AG09309 (cell line): ENCODE measurements at regions not wholly inside any gene's neighbourhood (a gene's known extent, or its start where the extent isn't known, plus 50 kb on each side); places are given as distances from the start of the nearest gene placed in this dataset.

Experiments used
- DNase-seq: peaks from one replicate; pipeline ENCODE4 v3.0.0-alpha.2; 2010; ENCODE audit warnings: low read depth
- H3K4me3 ChIP-seq: 2 replicates; pipeline ENCODE4 v1.5.1; 2011; ENCODE audit warnings: mild to moderate bottlenecking, low read depth, low read length, moderate library complexity; ENCODE audit not compliant: control insufficient read depth
- CTCF ChIP-seq: IDR thresholded peaks from 2 replicates; pipeline ENCODE4 v1.5.1; 2011; ENCODE audit warnings: mild to moderate bottlenecking, low read depth, low read length, inconsistent platforms; ENCODE audit not compliant: insufficient read depth, control insufficient read depth; ENCODE audit errors: missing control alignments

- TF ChIP-seq CTCF = no peak
- no peak for DNase-seq
- no peak overlapping the region for H3K4me3 ChIP-seq
Measured at GRCh38 chr5:167594061-167594435, 697.4 kb upstream of the WWC1 start.

DNA sequence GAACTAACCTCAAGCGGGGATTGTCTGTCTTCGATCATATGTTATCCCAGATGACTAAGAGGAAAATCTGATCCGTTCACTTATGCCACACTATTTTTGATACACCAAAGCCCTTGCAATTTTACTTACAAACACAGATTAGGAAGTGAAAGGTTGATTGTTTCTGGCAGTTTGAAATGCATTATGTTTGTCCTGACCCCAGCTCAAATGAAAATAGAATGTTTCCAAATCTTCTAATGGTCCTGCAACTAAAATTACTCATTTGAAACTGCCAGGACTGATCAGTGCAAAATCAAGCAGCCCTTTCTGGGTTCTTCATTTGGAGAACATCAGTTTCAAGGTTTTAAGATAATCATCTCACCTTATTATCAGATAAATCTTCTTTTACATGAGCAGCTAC is 696.7 kb upstream of the WWC1 start:
- no peak for DNase-seq
- TF ChIP-seq CTCF = no peak
- no peak overlapping the region for H3K4me3 ChIP-seq

GRCh38 chr5:167595196-167595595 is 696.2 kb upstream of the WWC1 start:
- H3K4me3 ChIP-seq = no peak overlapping the region
- TF ChIP-seq CTCF = no peak
- DNase-seq = no peak

DNA sequence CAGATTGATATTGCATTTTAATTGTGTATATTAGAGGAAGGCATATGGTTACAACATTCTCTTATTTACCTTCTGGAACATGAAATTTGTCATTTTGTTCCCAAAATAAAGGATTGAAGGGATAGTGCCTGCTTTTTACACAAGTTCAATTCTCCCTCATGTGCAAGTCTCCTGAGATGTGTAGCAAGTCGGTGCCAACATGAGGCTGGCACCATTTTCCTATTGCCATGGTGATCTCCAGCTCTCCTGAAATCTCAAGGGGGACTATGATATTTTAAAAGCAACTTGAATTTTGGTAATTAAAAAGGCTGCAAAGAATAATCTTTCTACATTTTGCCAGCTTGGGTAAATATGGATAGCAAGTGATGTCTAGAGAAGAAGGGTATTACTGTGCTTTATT is 693.3 kb upstream of the WWC1 start:
- no peak for DNase-seq
- H3K4me3 ChIP-seq = no peak overlapping the region
- no peak for TF ChIP-seq CTCF

DNA sequence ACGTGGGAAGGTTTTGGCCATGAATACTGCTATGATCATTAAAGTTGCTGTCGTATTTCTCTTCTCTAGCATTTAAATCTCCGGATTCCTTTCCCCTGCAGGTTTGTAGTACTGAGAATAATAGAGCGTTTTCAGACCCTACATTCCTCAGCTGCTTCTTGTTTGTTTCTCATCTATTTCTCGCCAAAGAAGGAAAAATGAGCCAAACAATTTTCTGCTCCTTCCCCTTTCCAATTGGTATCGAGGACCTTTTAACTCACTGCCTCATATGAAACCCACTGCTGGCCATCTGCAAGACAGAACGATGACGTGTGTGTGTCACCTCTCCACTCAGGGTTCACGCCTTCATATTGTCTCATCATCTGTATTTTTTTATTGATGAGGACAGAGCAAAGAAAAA is 689.4 kb upstream of the WWC1 start:
- no peak overlapping the region for H3K4me3 ChIP-seq
- DNase-seq = no peak
- TF ChIP-seq CTCF = no peak

DNA sequence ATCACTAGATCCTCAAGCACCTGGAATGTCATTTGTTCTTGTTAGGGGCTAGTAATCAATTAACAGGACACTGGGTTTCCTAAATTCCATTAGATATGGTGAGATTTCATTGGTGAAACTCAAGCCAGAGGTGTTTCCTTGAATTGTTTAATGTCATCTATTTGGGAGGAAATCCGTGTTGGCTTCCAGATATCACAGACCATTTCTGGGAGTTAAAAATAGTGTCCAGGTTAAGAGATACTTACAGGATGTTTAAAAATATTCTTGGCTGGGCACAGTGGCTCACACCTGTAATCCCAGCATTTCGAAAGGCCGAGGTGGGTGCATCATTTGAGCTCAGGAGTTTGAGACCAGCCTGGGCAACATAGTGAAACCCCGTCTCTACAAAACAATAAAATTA is 688.3 kb upstream of the WWC1 start:
- no peak for TF ChIP-seq CTCF
- DNase-seq = no peak
- H3K4me3 ChIP-seq = no peak overlapping the region
